ENCODE measurements at regions not wholly inside any gene's neighbourhood (a gene's known extent, or its start where the extent isn't known, plus 50 kb on each side); places are given as distances from the start of the nearest gene placed in this dataset.

DNA sequence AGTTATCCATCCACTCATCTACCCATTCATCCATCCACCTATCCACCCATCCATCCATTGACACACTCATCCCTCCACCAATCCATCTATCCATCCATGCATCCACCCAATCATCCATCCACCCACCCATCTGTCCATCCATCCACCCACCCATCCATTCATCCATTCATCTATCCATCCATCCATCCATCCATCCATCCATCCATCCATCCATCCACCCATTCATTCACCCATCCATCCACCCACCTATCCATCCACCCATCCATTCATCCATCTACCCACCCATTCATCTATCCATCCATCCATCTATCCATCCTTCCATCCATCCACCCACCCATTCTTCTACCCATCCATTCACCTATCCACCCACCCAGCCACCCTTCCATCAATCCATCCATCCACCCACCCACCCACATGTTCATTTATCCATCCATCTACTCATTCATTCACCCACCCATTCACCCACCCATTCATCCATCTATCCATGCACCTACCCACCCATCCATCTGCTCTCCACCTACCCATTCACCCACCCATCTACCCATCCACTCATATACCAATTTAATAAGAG is 193.8 kb upstream of the ARID2 start:
- Mint-ChIP-seq H3K9me3 (peaks cover 2 to 5% of the 10 kb centered on the region in 2 donors), H3K4me3 (no peak overlapping the region), H3K36me3 (no peaks in the 10 kb centered on the region), H3K27me3 (peaks cover 17 to 22% of the 10 kb centered on the region in 2 donors), H3K27ac (no peak overlapping the region), H3K4me1 (no peaks in the 10 kb centered on the region)
- no peak for DNase-seq
- ATAC-seq (replicated peaks), result no peak

- no peak overlapping the region for H3K4me3 Mint-ChIP-seq
- DNase-seq, result no peak
- peaks cover 2 to 5% of the 10 kb centered on the region in 2 donors for H3K9me3 Mint-ChIP-seq
- no peak for ATAC-seq (replicated peaks)
- H3K36me3 Mint-ChIP-seq, result no peaks in the 10 kb centered on the region
- peaks cover 17 to 20% of the 10 kb centered on the region in 2 donors for H3K27me3 Mint-ChIP-seq
- H3K27ac Mint-ChIP-seq, result no peak overlapping the region
- no peaks in the 10 kb centered on the region for H3K4me1 Mint-ChIP-seq
Measured at GRCh38 chr12:45536284-45536683, 193.2 kb upstream of the ARID2 start.

DNA sequence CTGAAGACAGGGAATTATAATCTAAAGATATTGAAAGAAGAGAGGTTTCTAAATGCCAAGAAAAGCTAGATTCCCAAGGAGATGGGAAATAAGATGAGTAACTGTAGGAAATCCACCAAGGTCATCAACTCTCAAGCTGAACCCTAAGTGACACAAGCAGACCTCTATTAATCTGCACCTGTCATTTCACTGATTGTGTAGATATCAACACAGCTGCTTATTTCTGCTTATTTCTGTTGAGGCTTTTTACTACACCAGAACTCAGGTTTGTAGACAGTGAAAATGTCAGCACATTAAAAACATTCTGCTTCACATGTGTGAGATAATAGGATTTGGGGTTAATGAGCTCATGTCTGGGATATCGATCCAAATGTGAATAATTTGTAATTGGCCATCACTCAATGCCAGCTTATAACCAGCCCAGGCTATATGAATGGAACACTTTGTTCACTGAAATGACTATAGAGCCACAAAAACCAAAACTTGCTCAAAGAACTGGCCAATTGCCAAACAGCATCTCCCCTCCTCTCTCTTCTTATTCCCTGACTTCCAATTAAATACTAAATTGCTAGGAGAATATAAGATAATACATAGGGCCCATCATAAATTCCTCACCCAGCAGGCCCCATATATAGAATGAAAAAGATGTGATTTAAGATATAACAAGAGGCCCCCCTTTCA is 188.7 kb upstream of the ARID2 start:
- ATAC-seq (replicated peaks), result no peak
- no peak overlapping the region for H3K4me3 Mint-ChIP-seq
- no peaks in the 10 kb centered on the region for H3K4me1 Mint-ChIP-seq
- DNase-seq, result no peak
- H3K27ac Mint-ChIP-seq, result no peak overlapping the region
- peaks cover 0 to 2% of the 10 kb centered on the region in 2 donors for H3K9me3 Mint-ChIP-seq
- H3K36me3 Mint-ChIP-seq, result no peaks in the 10 kb centered on the region
- peaks cover 11 to 14% of the 10 kb centered on the region in 2 donors for H3K27me3 Mint-ChIP-seq

GRCh38 chr12:45543887-45544286 is 185.6 kb upstream of the ARID2 start:
- Mint-ChIP-seq H3K4me1 (peaks cover 0 to 1% of the 10 kb centered on the region in 2 donors), H3K9me3 (no peaks in the 10 kb centered on the region), H3K4me3 (no peak overlapping the region), H3K36me3 (no peaks in the 10 kb centered on the region), H3K27ac (peak overlapping the region; percentile 47), H3K27me3 (peaks cover 3 to 6% of the 10 kb centered on the region in 2 donors)
- DNase-seq (peak; percentile 64), ATAC-seq (replicated peaks) (peak; percentile 95 to 97)

GRCh38 chr12:45546545-45546944 is 183.0 kb upstream of the ARID2 start:
- peaks cover 0 to 1% of the 10 kb centered on the region in 2 donors for H3K4me1 Mint-ChIP-seq
- DNase-seq (no peak), ATAC-seq (replicated peaks) (no peak)
- H3K36me3 Mint-ChIP-seq, result no peaks in the 10 kb centered on the region
- no peak overlapping the region for H3K4me3 Mint-ChIP-seq
- H3K27me3 Mint-ChIP-seq, result peaks cover 3 to 6% of the 10 kb centered on the region in 2 donors
- H3K9me3 Mint-ChIP-seq, result no peaks in the 10 kb centered on the region
- H3K27ac Mint-ChIP-seq, result no peak overlapping the region

GRCh38 chr12:45547132-45547531 is 182.4 kb upstream of the ARID2 start:
- H3K4me1 Mint-ChIP-seq, result peaks cover 0 to 1% of the 10 kb centered on the region in 2 donors
- no peak overlapping the region for H3K27ac Mint-ChIP-seq
- peaks cover 3 to 6% of the 10 kb centered on the region in 2 donors for H3K27me3 Mint-ChIP-seq
- ATAC-seq (replicated peaks), result no peak
- H3K9me3 Mint-ChIP-seq, result no peaks in the 10 kb centered on the region
- H3K4me3 Mint-ChIP-seq, result no peak overlapping the region
- DNase-seq, result no peak
- H3K36me3 Mint-ChIP-seq, result no peaks in the 10 kb centered on the region

DNA sequence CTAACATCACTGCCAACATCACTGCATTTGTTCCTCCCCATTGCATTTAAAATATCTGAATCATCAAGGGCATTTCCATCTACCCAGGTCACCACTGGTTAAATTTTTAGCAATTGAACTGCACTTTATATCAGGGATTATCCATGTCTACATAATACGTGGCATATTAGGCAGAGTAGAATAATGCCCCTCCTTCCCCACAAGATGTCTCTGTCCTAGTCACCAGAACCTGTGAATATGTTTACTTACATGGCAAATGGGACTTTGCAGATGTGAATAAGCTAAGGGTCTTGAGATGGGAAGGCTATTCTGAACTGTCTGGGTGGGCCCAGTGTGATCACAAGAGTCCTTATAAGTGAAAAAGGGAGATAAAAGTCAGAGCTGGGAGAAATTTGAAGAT is 181.7 kb upstream of the ARID2 start:
- no peaks in the 10 kb centered on the region for H3K36me3 Mint-ChIP-seq
- peak; percentile 28 to 44 for ATAC-seq (replicated peaks)
- H3K4me3 Mint-ChIP-seq, result no peak overlapping the region
- peaks cover 0 to 1% of the 10 kb centered on the region in 2 donors for H3K4me1 Mint-ChIP-seq
- H3K27me3 Mint-ChIP-seq, result peaks cover 3 to 4% of the 10 kb centered on the region in 2 donors
- H3K9me3 Mint-ChIP-seq, result no peaks in the 10 kb centered on the region
- H3K27ac Mint-ChIP-seq, result no peak overlapping the region
- DNase-seq, result no peak

DNA sequence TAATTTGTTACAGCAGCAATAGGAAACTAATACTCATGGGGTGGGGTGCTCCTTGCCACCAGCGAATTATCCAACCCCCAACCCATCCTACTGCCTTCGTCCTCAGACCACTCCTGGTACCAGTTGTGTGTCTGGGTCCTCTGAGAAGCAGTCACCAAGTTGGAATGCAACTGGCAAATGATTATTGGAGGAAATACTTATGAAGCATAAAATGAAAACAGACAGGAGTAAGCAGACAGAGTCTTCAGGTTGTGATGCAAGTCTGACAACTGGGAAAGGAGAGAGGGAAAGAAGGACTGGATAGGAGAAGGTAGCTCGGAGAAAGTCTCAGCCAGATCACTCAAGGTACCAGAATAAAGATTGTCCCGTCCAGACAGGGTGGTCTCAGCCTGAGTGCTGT is 181.1 kb upstream of the ARID2 start:
- Mint-ChIP-seq H3K36me3 (no peaks in the 10 kb centered on the region), H3K4me3 (no peak overlapping the region), H3K27ac (no peak overlapping the region), H3K4me1 (peaks cover 0 to 1% of the 10 kb centered on the region in 2 donors), H3K9me3 (no peaks in the 10 kb centered on the region), H3K27me3 (no peaks in the 10 kb centered on the region)
- DNase-seq (no peak), ATAC-seq (replicated peaks) (no peak)

DNA sequence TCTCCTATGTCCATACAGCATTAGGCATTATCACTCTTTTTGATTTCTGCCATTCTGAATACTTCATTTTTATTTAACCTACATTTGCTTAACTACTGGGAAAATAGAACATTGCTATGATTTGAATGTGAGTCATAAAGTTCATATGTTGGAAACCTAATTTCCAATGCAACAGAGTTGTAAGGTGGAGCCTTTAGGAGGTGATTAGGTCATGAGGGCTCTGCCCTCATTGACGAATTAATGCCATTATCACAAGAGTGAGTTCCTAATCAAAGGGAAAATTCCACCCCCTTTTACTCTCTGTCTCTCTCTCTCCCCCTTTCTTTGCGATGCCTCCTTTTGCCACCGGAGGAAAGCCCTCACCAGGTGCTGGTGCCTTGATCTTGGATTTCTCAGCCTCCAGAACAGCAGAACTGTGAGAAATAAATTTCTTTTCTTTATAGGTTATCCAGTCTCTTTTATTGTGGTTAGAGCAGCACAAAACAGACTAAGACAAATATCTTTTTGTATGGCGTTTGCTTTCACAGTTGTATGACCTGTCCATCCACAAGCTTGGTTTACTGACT is 180.1 kb upstream of the ARID2 start:
- Mint-ChIP-seq H3K36me3 (no peaks in the 10 kb centered on the region), H3K4me3 (no peak overlapping the region), H3K27ac (no peak overlapping the region), H3K4me1 (peaks cover 0 to 1% of the 10 kb centered on the region in 2 donors), H3K9me3 (no peaks in the 10 kb centered on the region), H3K27me3 (no peaks in the 10 kb centered on the region)
- DNase-seq (no peak), ATAC-seq (replicated peaks) (no peak)

GRCh38 chr12:45553204-45553603 is 176.3 kb upstream of the ARID2 start:
- DNase-seq, result no peak
- H3K36me3 Mint-ChIP-seq, result no peaks in the 10 kb centered on the region
- no peaks in the 10 kb centered on the region for H3K27me3 Mint-ChIP-seq
- H3K4me3 Mint-ChIP-seq, result no peak overlapping the region
- ATAC-seq (replicated peaks), result no peak
- no peaks in the 10 kb centered on the region for H3K4me1 Mint-ChIP-seq
- peaks cover 0 to under 1% of the 10 kb centered on the region in 2 donors for H3K9me3 Mint-ChIP-seq
- no peak overlapping the region for H3K27ac Mint-ChIP-seq

DNA sequence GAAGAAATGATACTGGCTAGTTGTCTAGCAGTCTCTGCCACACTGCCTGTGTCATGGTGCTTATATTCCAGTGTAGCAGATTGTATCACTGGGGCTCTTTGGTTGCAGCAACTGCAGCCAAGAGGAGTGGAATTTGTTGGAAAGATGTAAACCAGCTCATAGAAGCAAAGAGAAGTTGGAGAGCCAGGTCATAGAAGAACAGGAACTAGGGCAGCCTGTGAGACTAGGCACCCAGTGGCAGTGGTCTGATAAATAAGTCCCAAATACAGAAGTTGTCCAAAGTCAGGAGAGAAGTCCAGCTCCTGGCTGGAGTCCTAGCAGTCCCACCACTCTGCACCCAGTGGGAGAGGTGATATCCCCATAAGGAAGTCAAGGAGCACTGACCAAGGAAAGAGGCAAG is 172.5 kb upstream of the ARID2 start:
- ATAC-seq (replicated peaks), result no peak
- Mint-ChIP-seq H3K4me1 (peaks cover 0 to 5% of the 10 kb centered on the region in 2 donors), H3K36me3 (no peaks in the 10 kb centered on the region), H3K27ac (no peak overlapping the region), H3K9me3 (peaks cover 0 to 6% of the 10 kb centered on the region in 2 donors), H3K4me3 (no peak overlapping the region), H3K27me3 (no peaks in the 10 kb centered on the region)
- no peak for DNase-seq

DNA sequence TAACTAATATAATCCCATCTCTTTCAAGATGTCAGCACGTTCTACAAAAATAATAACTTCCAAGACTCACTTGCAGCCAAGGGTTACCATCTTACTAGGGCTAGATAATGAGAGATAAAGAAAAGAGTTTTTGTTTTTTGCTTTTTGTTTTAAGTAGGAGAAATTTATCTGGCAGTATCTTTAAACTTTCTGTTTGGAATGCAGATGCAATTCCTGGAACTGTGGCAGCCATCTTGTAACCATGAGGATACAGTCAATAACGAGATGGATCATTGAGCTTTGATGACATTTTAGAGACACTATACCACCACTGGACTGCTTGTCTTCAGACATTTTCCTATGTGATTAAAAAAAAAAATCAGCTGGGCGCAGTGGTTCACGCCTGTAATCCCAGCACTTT is 171.2 kb upstream of the ARID2 start:
- no peak for ATAC-seq (replicated peaks)
- no peaks in the 10 kb centered on the region for H3K27me3 Mint-ChIP-seq
- no peak for DNase-seq
- H3K4me3 Mint-ChIP-seq, result no peak overlapping the region
- H3K9me3 Mint-ChIP-seq, result peaks cover 0 to 6% of the 10 kb centered on the region in 2 donors
- peaks cover 0 to 5% of the 10 kb centered on the region in 2 donors for H3K4me1 Mint-ChIP-seq
- H3K27ac Mint-ChIP-seq, result no peak overlapping the region
- no peaks in the 10 kb centered on the region for H3K36me3 Mint-ChIP-seq

- H3K36me3 Mint-ChIP-seq, result no peaks in the 10 kb centered on the region
- DNase-seq (no peak), ATAC-seq (replicated peaks) (no peak)
- H3K27ac Mint-ChIP-seq, result no peak overlapping the region
- peaks cover 0 to 6% of the 10 kb centered on the region in 2 donors for H3K9me3 Mint-ChIP-seq
- no peak overlapping the region for H3K4me3 Mint-ChIP-seq
- peaks cover 0 to 5% of the 10 kb centered on the region in 2 donors for H3K4me1 Mint-ChIP-seq
- no peaks in the 10 kb centered on the region for H3K27me3 Mint-ChIP-seq
Measured at GRCh38 chr12:45559537-45559936, 170.0 kb upstream of the ARID2 start.

- ATAC-seq (replicated peaks) (no peak), DNase-seq (no peak)
- H3K9me3 Mint-ChIP-seq, result peaks cover 0 to 6% of the 10 kb centered on the region in 2 donors
- H3K27me3 Mint-ChIP-seq, result no peaks in the 10 kb centered on the region
- peaks cover 0 to 5% of the 10 kb centered on the region in 2 donors for H3K4me1 Mint-ChIP-seq
- no peak overlapping the region for H3K27ac Mint-ChIP-seq
- no peak overlapping the region for H3K4me3 Mint-ChIP-seq
- no peaks in the 10 kb centered on the region for H3K36me3 Mint-ChIP-seq
Measured at GRCh38 chr12:45560689-45561088, 168.8 kb upstream of the ARID2 start.

- ATAC-seq (replicated peaks) (no peak), DNase-seq (no peak)
- H3K9me3 Mint-ChIP-seq, result peaks cover 0 to 6% of the 10 kb centered on the region in 2 donors
- no peak overlapping the region for H3K27ac Mint-ChIP-seq
- no peaks in the 10 kb centered on the region for H3K36me3 Mint-ChIP-seq
- peaks cover 0 to 5% of the 10 kb centered on the region in 2 donors for H3K4me1 Mint-ChIP-seq
- no peak overlapping the region for H3K4me3 Mint-ChIP-seq
- H3K27me3 Mint-ChIP-seq, result peaks cover 0 to 2% of the 10 kb centered on the region in 2 donors
Measured at GRCh38 chr12:45561488-45561887, 168.0 kb upstream of the ARID2 start.
